K562 (cell line): ENCODE measurements at regions not wholly inside any gene's neighbourhood (a gene's known extent, or its start where the extent isn't known, plus 50 kb on each side); places are given as distances from the start of the nearest gene placed in this dataset.

ENCODE experiments used
- ATAC-seq: fragments of 200-7000 bp; cut with Tn5 transposase; 3 replicates; pipeline ENCODE4 v1.9.1; 2020; ENCODE audit warnings: moderate library complexity
- BruUV-seq: library from RNA; stranded (reverse); fragments of 400-500 nt; replicated peaks from 2 replicates; lab custom pipeline; 2021; lab: Mats Ljungman, UMichigan
- CTCF ChIA-PET: fragments of 300-600 bp; formaldehyde crosslinking; extraction: SDS; loops from one replicate; lab custom pipeline; 2021; ENCODE audit warnings: low intra/inter-chr PET ratio; lab: Yijun Ruan, JAX
- POLR2A ChIA-PET: fragments of 300-600, 350-650 bp; sonication (Branson Sonifier 250); formaldehyde crosslinking; extraction: SDS; loops from one replicate; lab custom pipeline; 2021; ENCODE audit warnings: antibody characterized with exemption, inconsistent platforms; lab: Yijun Ruan, JAX
- DNase-seq, 4 experiments: peaks; one replicate each; pipeline versions ENCODE4 v3.0.0 to v3.0.0-alpha.2; 2011 to 2018; ENCODE audit warnings: low spot score in 3 of 4, mixed read lengths in 3 of 4; ENCODE audit errors: extremely low read depth in 1 of 4
- FAIRE-seq: peaks from 2 replicates; lab custom pipeline; 2011; peaks lifted over from hg19 to GRCh38; lab: Jason Lieb, UNC
- H2AFZ ChIP-seq: 2 replicates; pipeline ENCODE4 v1.6.0; 2011; ENCODE audit warnings: low read depth, low read length, control low read depth, inconsistent platforms
- H3K27ac ChIP-seq: fragments of 200-600 bp; 3 replicates; pipeline ENCODE4 v1.8.0; 2011; ENCODE audit warnings: low read depth, mild to moderate bottlenecking, control low read depth, inconsistent platforms, low read length, moderate library complexity, mixed read lengths; ENCODE audit errors: extremely low read depth
- H3K27me3 ChIP-seq, 2 experiments: fragments of 300-600 bp in 1 of 2; 2 replicates in 1 of 2; 3 replicates in 1 of 2; pipeline versions ENCODE4 v1.6.0 to v1.8.0; 2011; ENCODE audit warnings: inconsistent platforms in 2 of 2, low read length in 2 of 2, mild to moderate bottlenecking in 1 of 2, mixed read lengths in 1 of 2, moderate library complexity in 1 of 2; ENCODE audit not compliant: control insufficient read depth in 2 of 2, insufficient read depth in 2 of 2
- H3K36me3 ChIP-seq: fragments of 300-600 bp; 3 replicates; pipeline ENCODE4 v1.8.0; 2011; ENCODE audit warnings: mild to moderate bottlenecking, low read length, inconsistent platforms; ENCODE audit not compliant: control insufficient read depth, insufficient read depth
- H3K4me1 ChIP-seq, 2 experiments: fragments of 200-600 bp in 1 of 2; replicated peaks in 1 of 2; 2 replicates in 1 of 2; 3 replicates in 1 of 2; pipeline versions ENCODE4 v1.5.1 to v1.8.0; 2011; ENCODE audit warnings: inconsistent platforms in 2 of 2, low read length in 2 of 2, mild to moderate bottlenecking in 1 of 2, mixed read lengths in 1 of 2, moderate library complexity in 1 of 2; ENCODE audit not compliant: control insufficient read depth in 2 of 2, insufficient read depth in 2 of 2
- H3K4me2 ChIP-seq: 2 replicates; pipeline ENCODE4 v1.6.1; 2011; ENCODE audit warnings: low read length, control low read depth, inconsistent platforms, mixed read lengths; ENCODE audit not compliant: insufficient read depth
- H3K4me3 ChIP-seq: fragments of 200-600 bp; sonication (generic), shearing (Covaris generic); 2 replicates; pipeline ENCODE4 v1.5.1; 2016; ENCODE audit warnings: control low read depth, inconsistent platforms
- H3K79me2 ChIP-seq: fragments of 200-600 bp; 3 replicates; pipeline ENCODE4 v1.8.0; 2011; ENCODE audit warnings: low read length, inconsistent platforms; ENCODE audit not compliant: control insufficient read depth, insufficient read depth
- H3K9ac ChIP-seq, 2 experiments: 2 replicates each; pipeline versions ENCODE4 v1.6.0 to v1.6.1; 2011; ENCODE audit warnings: low read depth in 2 of 2, low read length in 2 of 2, control low read depth in 1 of 2, inconsistent platforms in 1 of 2, mild to moderate bottlenecking in 1 of 2, mixed read lengths in 1 of 2; ENCODE audit not compliant: insufficient read depth in 1 of 2
- H3K9me1 ChIP-seq: one replicate; pipeline ENCODE4 v1.6.0; 2011; ENCODE audit warnings: inconsistent platforms, mild to moderate bottlenecking, low read length, moderate library complexity; ENCODE audit not compliant: control insufficient read depth, insufficient read depth
- H3K9me3 ChIP-seq: replicated peaks from 2 replicates; pipeline ENCODE4 v1.5.1; 2011; ENCODE audit warnings: low read depth, low read length, inconsistent platforms; ENCODE audit not compliant: control insufficient read depth, insufficient read depth
- H4K20me1 ChIP-seq: replicated peaks from 2 replicates; pipeline ENCODE4 v1.6.1; 2011; ENCODE audit warnings: low read length, inconsistent platforms, mixed read lengths; ENCODE audit not compliant: control insufficient read depth, insufficient read depth
- CHD2 ChIP-seq: IDR thresholded peaks from 2 replicates; pipeline ENCODE4 v1.6.1; 2011; ENCODE audit warnings: low read depth, low read length
- CTCF ChIP-seq, 3 experiments: IDR thresholded peaks in 2 of 3; conservative IDR thresholded peaks in 1 of 3; 2 replicates each; pipeline ENCODE4 v1.5.1; 2011 to 2012; ENCODE audit warnings: low read length in 3 of 3, mild to moderate bottlenecking in 3 of 3, control low read depth in 2 of 3, improper control_type of control experiment in 1 of 3, inconsistent platforms in 1 of 3, low read depth in 1 of 3, mixed read lengths in 1 of 3, moderate library complexity in 1 of 3; ENCODE audit not compliant: insufficient read depth in 2 of 3
- ETV1 ChIP-seq: fragments of 450-650 bp; conservative IDR thresholded peaks from 2 replicates; pipeline ENCODE4 v1.6.1; 2016; ENCODE audit warnings: missing genetic modification characterization, control low read depth, low read depth, missing compliant biosample characterization
- POLR2AphosphoS2 ChIP-seq: IDR thresholded peaks from 2 replicates; pipeline ENCODE4 v1.6.1; 2012; ENCODE audit warnings: low read length, improper control_type of control experiment
- SFPQ ChIP-seq: fragments of 200-400 bp; formaldehyde crosslinking; IDR thresholded peaks from 2 replicates; pipeline ENCODE4 v1.6.1; 2017; ENCODE audit warnings: mild to moderate bottlenecking, low read depth, low read length, moderate library complexity
- TGIF2 ChIP-seq: sonication (generic); formaldehyde crosslinking; IDR thresholded peaks from 2 replicates; pipeline ENCODE4 v1.8.1; 2022; ENCODE audit warnings: mild to moderate bottlenecking, missing genetic modification reagents, moderate library complexity
- TOE1 ChIP-seq, 2 experiments: fragments of 450-650 bp in 1 of 2; sonication (generic) in 1 of 2; formaldehyde crosslinking in 1 of 2; IDR thresholded peaks; 2 replicates each; pipeline versions ENCODE4 v1.7.1 to v1.8.0; 2016 to 2022; ENCODE audit warnings: borderline replicate concordance in 2 of 2, mild to moderate bottlenecking in 2 of 2, antibody characterized with exemption in 1 of 2, inconsistent platforms in 1 of 2, low read depth in 1 of 2, missing genetic modification reagents in 1 of 2, moderate library complexity in 1 of 2
- U2AF1 ChIP-seq: fragments of 200-400 bp; formaldehyde crosslinking; optimal IDR thresholded peaks from 2 replicates; pipeline ENCODE3; 2017; ENCODE audit warnings: mild to moderate bottlenecking, low read depth, low read length, moderate library complexity
- ZNF354B ChIP-seq: fragments of 250-450 bp; sonication (Bioruptor Pico); IDR thresholded peaks from 2 replicates; pipeline ENCODE4 v1.4.0; 2020
- ZNF696 ChIP-seq: fragments of 250-450 bp; sonication (Bioruptor Pico); conservative IDR thresholded peaks from 2 replicates; pipeline ENCODE4 v1.4.0; 2020; ENCODE audit warnings: mild to moderate bottlenecking, moderate library complexity
- WGBS: fragments of 100-300 bp; shearing (Covaris generic); methylation state at CpG from one replicate; pipeline ENCODE4 v1.1.6; 2016; ENCODE audit warnings: low coverage, mixed read lengths; ENCODE audit not compliant: insufficient coverage; ENCODE audit errors: missing lambda C conversion rate; 5-methylcytosine and 5-hydroxymethylcytosine counted together
- in situ Hi-C: fragments of 300-500 bp; cut with MboI; formaldehyde crosslinking; loops from 4 replicates; pipeline ENCODE4 v1.15.0; 2018; ENCODE audit warnings: inconsistent platforms, mixed read lengths
- intact Hi-C: fragments of 100-400 bp; cut with micrococcal nuclease; formaldehyde crosslinking; loops from 2 replicates; pipeline ENCODE4 v1.14.2; 2022
- TF ChIP-seq, protein P1 (sequence below): sonication (generic); formaldehyde crosslinking; IDR thresholded peaks from 2 replicates; pipeline ENCODE4 v1.8.0; 2023; ENCODE audit warnings: missing genetic modification reagents, mild to moderate bottlenecking, borderline replicate concordance

- no peaks in the 10 kb centered on the region for H3K9me1 ChIP-seq
- POLR2A ChIA-PET: interaction anchor here (0.6 kb wide), 1 partner anchor 136 kb away, joined by 3 read pairs; no protein-coding TSS in a partner anchor
- WGBS: 6% methylated on average over 19 of the region's 19 CpGs
- peaks cover 6% of the 10 kb centered on the region; the same call in 1 of the 2 replicates for H4K20me1 ChIP-seq
- in situ Hi-C loops (no loop called here), intact Hi-C loops (no loop called here)
- no peaks in the 10 kb centered on the region for H3K36me3 ChIP-seq
- no peak for ATAC-seq
- no TSS peak for BruUV-seq
- no peak for FAIRE-seq
- H3K79me2 ChIP-seq: no peaks in the 10 kb centered on the region
- H3K4me2 ChIP-seq: no peak overlapping the region
- H3K9ac ChIP-seq: no peak overlapping the region
- no peaks in the 10 kb centered on the region for H3K9me3 ChIP-seq
- no peak overlapping the region for H2AFZ ChIP-seq
- H3K4me1 ChIP-seq: no peaks in the 10 kb centered on the region
- DNase-seq: no peak
- H3K27ac ChIP-seq: no peak overlapping the region
- H3K4me3 ChIP-seq: no peak overlapping the region
- peaks cover 0 to 12% of the 10 kb centered on the region in 2 experiments; a peak in 1 of 5 replicates for H3K27me3 ChIP-seq
- CTCF ChIA-PET: no interaction called here
- TF ChIP-seq, protein P1, sequence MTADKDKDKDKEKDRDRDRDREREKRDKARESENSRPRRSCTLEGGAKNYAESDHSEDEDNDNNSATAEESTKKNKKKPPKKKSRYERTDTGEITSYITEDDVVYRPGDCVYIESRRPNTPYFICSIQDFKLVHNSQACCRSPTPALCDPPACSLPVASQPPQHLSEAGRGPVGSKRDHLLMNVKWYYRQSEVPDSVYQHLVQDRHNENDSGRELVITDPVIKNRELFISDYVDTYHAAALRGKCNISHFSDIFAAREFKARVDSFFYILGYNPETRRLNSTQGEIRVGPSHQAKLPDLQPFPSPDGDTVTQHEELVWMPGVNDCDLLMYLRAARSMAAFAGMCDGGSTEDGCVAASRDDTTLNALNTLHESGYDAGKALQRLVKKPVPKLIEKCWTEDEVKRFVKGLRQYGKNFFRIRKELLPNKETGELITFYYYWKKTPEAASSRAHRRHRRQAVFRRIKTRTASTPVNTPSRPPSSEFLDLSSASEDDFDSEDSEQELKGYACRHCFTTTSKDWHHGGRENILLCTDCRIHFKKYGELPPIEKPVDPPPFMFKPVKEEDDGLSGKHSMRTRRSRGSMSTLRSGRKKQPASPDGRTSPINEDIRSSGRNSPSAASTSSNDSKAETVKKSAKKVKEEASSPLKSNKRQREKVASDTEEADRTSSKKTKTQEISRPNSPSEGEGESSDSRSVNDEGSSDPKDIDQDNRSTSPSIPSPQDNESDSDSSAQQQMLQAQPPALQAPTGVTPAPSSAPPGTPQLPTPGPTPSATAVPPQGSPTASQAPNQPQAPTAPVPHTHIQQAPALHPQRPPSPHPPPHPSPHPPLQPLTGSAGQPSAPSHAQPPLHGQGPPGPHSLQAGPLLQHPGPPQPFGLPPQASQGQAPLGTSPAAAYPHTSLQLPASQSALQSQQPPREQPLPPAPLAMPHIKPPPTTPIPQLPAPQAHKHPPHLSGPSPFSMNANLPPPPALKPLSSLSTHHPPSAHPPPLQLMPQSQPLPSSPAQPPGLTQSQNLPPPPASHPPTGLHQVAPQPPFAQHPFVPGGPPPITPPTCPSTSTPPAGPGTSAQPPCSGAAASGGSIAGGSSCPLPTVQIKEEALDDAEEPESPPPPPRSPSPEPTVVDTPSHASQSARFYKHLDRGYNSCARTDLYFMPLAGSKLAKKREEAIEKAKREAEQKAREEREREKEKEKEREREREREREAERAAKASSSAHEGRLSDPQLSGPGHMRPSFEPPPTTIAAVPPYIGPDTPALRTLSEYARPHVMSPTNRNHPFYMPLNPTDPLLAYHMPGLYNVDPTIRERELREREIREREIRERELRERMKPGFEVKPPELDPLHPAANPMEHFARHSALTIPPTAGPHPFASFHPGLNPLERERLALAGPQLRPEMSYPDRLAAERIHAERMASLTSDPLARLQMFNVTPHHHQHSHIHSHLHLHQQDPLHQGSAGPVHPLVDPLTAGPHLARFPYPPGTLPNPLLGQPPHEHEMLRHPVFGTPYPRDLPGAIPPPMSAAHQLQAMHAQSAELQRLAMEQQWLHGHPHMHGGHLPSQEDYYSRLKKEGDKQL (CRISPR knock-in tag): no peak
- TF ChIP-seq ZNF696 (CRISPR knock-in tag): no peak
- TF ChIP-seq ETV1 (tag): no peak
- TF ChIP-seq ZNF354B (CRISPR knock-in tag): no peak
- TF ChIP-seq CHD2: no peak
- TF ChIP-seq U2AF1: no peak
- no peak for TF ChIP-seq SFPQ
- no peak for TF ChIP-seq TOE1 (IDR thresholded peaks at IDR 0.05; ENCODE audit: borderline replicate concordance)
- no peak for TF ChIP-seq TOE1 (CRISPR knock-in tag; IDR thresholded peaks at IDR 0.05; ENCODE audit: borderline replicate concordance, low read depth)
- TF ChIP-seq POLR2AphosphoS2: no peak
- TF ChIP-seq CTCF (IDR thresholded peaks at IDR 0.05 in 2 of 3, conservative IDR thresholded peaks at IDR 0.05 in 1 of 3; ENCODE audit: insufficient read depth in 2 of 3, low read depth in 1 of 3, low read length in 3 of 3): no peak
- no peak for TF ChIP-seq TGIF2
These were observed 83.0 kb upstream of the PIWIL1 start for GRCh38 chr12:130254461-130255276.
